UCSD-AML1 (cell line): ENCODE measurements at regions not wholly inside any gene's neighbourhood (a gene's known extent, or its start where the extent isn't known, plus 50 kb on each side); places are given as distances from the start of the nearest gene placed in this dataset.
A peak's percentile ranks its signal among the peaks of the same experiment; 100 is the strongest.
"Not testable (repeated sequence)": the region's sequence is repeated elsewhere in the genome, so short reads cannot be mapped to it uniquely, and the experiment has no call there.

Experiments used
- DNase-seq: peaks from one replicate; lab custom pipeline; 2025; ENCODE audit not compliant: unreplicated experiment; lab: John Stamatoyannopoulos, UW

- DNase-seq: not testable (repeated sequence)
These were observed 948.9 kb upstream of the ADGRB3 start for GRCh38 chr6:67686225-67686624.

- peak; percentile 18 for DNase-seq
These were observed 951.1 kb upstream of the ADGRB3 start for GRCh38 chr6:67683960-67684359.

- DNase-seq: no peak
These were observed 954.7 kb upstream of the ADGRB3 start for GRCh38 chr6:67680297-67680932.

GRCh38 chr6:67679566-67680296, 955.4 kb upstream of the ADGRB3 start:
- DNase-seq: no peak

GRCh38 chr6:67676892-67677291, 958.2 kb upstream of the ADGRB3 start:
- no peak for DNase-seq

- DNase-seq: no peak
These were observed 967.3 kb upstream of the ADGRB3 start for GRCh38 chr6:67667637-67668422.

GRCh38 chr6:67666177-67666964, 968.7 kb upstream of the ADGRB3 start:
- no peak for DNase-seq

- DNase-seq: no peak
These were observed 970.1 kb upstream of the ADGRB3 start for GRCh38 chr6:67664942-67665341.

- DNase-seq: no peak
These were observed 971.8 kb upstream of the ADGRB3 start for GRCh38 chr6:67663105-67663895.

GRCh38 chr6:67653561-67653960, 981.5 kb upstream of the ADGRB3 start:
- no peak for DNase-seq

- no peak for DNase-seq
These were observed 988.5 kb upstream of the ADGRB3 start for GRCh38 chr6:67646550-67646949.

- no peak for DNase-seq
These were observed 991.8 kb upstream of the ADGRB3 start for GRCh38 chr6:67643281-67643680.

GRCh38 chr6:67642582-67642981, 992.5 kb upstream of the ADGRB3 start:
- DNase-seq: no peak

- no peak for DNase-seq
These were observed 994.6 kb upstream of the ADGRB3 start for GRCh38 chr6:67640484-67640883.

- DNase-seq: no peak
These were observed 995.9 kb upstream of the ADGRB3 start for GRCh38 chr6:67639161-67639560.

- DNase-seq: no peak
These were observed 1000.9 kb upstream of the ADGRB3 start for GRCh38 chr6:67634199-67634598.

GRCh38 chr6:67633058-67633457, 1002.0 kb upstream of the ADGRB3 start:
- no peak for DNase-seq

GRCh38 chr6:67630146-67630545, 1004.9 kb upstream of the ADGRB3 start:
- peak; percentile 4 for DNase-seq

GRCh38 chr6:67629258-67629657, 1005.8 kb upstream of the ADGRB3 start:
- no peak for DNase-seq

- DNase-seq: no peak
These were observed 1019.3 kb upstream of the ADGRB3 start for GRCh38 chr6:67615796-67616195.
